ENCODE measurements at regions not wholly inside any gene's neighbourhood (a gene's known extent, or its start where the extent isn't known, plus 50 kb on each side); places are given as distances from the start of the nearest gene placed in this dataset.

DNA sequence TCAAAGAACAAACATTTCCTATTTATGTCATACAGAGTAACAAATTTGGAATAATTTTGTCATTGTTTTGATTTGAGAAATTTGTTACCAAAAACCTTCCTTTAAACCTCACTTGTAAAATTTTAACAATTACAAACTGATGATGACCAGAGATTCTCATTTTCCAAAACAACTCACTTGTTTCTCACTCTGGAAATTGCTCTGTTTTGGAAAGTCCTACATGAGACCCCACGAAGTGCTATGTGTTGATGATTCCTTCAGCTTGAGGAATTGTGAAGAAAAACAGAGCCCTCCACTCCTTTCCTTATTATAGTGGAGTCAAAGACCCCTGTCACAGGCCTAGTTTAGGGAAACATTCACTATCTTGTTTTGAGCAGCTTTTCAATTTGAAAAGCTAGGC is 157.6 kb upstream of the RASGRP1 start:
- no peaks in the 10 kb centered on the region for H3K4me1 ChIP-seq
- no peak for DNase-seq (ENCODE audit: low spot score in 2 of 2)
- H3K27me3 ChIP-seq (ENCODE audit: low read depth), result no peaks in the 10 kb centered on the region
- in situ Hi-C loops (cut with MboI; ENCODE audit: low sequenced_read_pairs), result loop anchor here (25.0 kb wide), 1 partner anchor 1040 kb away; no protein-coding TSS in a partner anchor
- no peaks in the 10 kb centered on the region for H3K36me3 ChIP-seq (replicated peaks)
- no peak overlapping the region for H3K4me3 ChIP-seq
- no peaks in the 10 kb centered on the region for H3K9me3 ChIP-seq

DNA sequence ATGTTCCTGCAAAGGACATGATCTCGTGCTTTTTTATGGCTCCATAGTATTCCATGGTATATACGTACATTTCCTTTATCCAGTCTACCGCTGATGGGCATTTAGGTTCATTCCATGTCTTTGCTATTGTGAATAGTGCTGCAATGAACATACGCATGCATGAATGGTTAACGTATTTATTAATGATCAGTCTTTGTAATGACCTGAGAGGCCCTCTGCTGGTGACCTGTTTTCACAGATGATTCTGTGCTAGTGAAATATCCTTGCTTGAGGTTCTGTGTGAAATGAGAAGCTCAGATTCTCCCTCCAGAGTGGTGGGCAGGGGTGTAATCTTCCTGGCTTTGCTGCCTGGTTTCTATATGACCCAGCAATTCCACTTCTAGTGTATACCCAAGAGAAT is 160.2 kb upstream of the RASGRP1 start:
- H3K9me3 ChIP-seq, result no peaks in the 10 kb centered on the region
- no peak overlapping the region for H3K4me3 ChIP-seq
- in situ Hi-C loops (cut with MboI; ENCODE audit: low sequenced_read_pairs), result loop anchor here (25.0 kb wide), 1 partner anchor 1037 kb away; no protein-coding TSS in a partner anchor
- no peaks in the 10 kb centered on the region for H3K4me1 ChIP-seq
- no peaks in the 10 kb centered on the region for H3K36me3 ChIP-seq (replicated peaks)
- no peaks in the 10 kb centered on the region for H3K27me3 ChIP-seq (ENCODE audit: low read depth)
- no peak for DNase-seq (ENCODE audit: low spot score in 2 of 2)

DNA sequence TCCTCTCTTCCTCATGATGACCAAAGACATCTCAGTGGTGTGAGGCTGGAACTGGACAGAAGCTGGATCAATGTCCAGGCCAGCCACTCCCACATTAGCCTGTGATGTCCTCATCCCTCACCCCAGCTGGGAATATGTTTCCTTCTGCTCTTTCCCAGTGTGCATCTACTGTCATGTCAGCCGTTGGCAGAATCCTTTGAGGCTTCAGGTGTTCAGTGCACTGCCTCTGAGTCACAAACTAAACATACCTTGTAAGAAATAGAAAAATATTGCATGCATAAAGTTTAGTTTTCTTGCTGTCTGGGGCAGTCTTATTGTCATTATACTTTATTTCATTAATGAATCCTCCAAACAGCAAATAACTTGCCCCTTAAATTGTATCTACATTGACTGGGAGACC is 161.6 kb upstream of the RASGRP1 start:
- Histone ChIP-seq H3K4me3 (no peak overlapping the region), H3K27me3 (ENCODE audit: low read depth) (no peaks in the 10 kb centered on the region), H3K36me3 (replicated peaks) (no peaks in the 10 kb centered on the region), H3K9me3 (no peaks in the 10 kb centered on the region), H3K4me1 (no peaks in the 10 kb centered on the region)
- no peak for DNase-seq (ENCODE audit: low spot score in 2 of 2)
- in situ Hi-C loops (cut with MboI; ENCODE audit: low sequenced_read_pairs), result no loop called here

DNA sequence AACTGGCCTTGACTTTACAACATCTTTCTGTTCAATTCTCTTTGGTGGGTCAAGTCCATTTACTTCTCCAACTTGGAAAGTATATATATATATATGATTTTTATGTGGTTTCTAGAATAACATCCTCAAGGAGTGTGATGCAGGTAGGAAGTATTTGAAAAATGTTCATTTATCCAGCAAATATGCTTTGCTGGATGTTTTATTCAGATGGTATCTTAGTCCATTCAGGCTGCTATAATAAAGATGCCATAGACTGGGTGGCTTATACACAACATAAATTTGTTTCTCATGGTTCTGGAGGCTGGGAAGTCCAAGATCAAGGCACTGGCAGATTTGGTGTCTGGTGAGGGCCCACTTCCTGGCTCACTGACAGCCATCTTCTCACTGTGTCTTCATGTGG is 168.7 kb upstream of the RASGRP1 start:
- no peak for DNase-seq (ENCODE audit: low spot score in 2 of 2)
- 0 out of 2 replicates have a peak, but pooled peaks cover 2% of the 10 kb centered on the region for H3K27me3 ChIP-seq (ENCODE audit: low read depth)
- no peaks in the 10 kb centered on the region for H3K4me1 ChIP-seq
- no peaks in the 10 kb centered on the region for H3K36me3 ChIP-seq (replicated peaks)
- no peaks in the 10 kb centered on the region for H3K9me3 ChIP-seq
- no peak overlapping the region for H3K4me3 ChIP-seq
- in situ Hi-C loops (cut with MboI; ENCODE audit: low sequenced_read_pairs), result no loop called here

DNA sequence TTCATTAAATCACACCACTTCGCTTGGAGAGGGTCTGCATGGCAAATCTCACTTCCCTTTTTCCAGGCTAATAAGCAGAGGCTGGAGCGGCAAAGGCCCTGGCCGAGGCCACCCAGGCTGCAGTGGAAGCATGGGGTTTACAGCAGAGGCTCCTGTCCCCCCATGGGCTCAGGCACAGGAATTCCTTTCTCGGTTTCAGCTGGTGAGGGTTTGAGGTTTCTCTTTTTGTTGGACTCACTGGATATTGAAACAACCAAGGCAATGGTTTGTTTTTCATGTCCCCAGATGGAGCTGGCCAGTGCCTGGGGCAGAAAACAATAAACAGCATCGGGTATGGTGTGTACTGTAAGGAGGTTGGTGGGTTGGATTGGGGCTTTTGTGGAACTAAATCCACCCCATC is 175.6 kb upstream of the RASGRP1 start:
- in situ Hi-C loops (cut with MboI; ENCODE audit: low sequenced_read_pairs), result no loop called here
- Histone ChIP-seq H3K4me3 (no peak overlapping the region), H3K9me3 (no peaks in the 10 kb centered on the region), H3K36me3 (replicated peaks) (no peaks in the 10 kb centered on the region), H3K4me1 (no peaks in the 10 kb centered on the region), H3K27me3 (ENCODE audit: low read depth) (0 out of 2 replicates have a peak, but pooled peaks cover 2% of the 10 kb centered on the region)
- no peak for DNase-seq (ENCODE audit: low spot score in 2 of 2)

DNA sequence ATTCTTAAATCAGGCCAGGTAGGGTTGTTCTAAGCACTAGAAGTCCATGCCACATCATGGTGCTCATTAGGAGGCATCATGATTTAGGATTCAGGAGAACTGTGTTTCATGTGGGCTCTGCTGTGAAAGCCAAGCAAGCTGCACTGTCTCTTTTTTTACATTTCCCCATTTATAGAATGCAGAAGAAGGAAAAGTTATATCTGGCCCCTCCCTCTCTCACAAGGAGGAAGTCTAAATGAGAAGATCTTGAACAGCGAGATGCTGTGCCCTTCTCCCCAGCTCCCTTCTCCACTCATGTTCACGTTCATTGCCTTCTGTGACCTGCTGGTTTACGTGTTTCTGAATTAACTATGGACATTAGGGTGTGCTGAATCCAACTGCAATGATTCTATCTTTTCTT is 178.5 kb upstream of the RASGRP1 start:
- Histone ChIP-seq H3K9me3 (no peaks in the 10 kb centered on the region), H3K4me1 (no peaks in the 10 kb centered on the region), H3K27me3 (ENCODE audit: low read depth) (no peaks in the 10 kb centered on the region), H3K36me3 (replicated peaks) (no peaks in the 10 kb centered on the region), H3K4me3 (no peak overlapping the region)
- in situ Hi-C loops (cut with MboI; ENCODE audit: low sequenced_read_pairs), result no loop called here
- no peak for DNase-seq (ENCODE audit: low spot score in 2 of 2)

DNA sequence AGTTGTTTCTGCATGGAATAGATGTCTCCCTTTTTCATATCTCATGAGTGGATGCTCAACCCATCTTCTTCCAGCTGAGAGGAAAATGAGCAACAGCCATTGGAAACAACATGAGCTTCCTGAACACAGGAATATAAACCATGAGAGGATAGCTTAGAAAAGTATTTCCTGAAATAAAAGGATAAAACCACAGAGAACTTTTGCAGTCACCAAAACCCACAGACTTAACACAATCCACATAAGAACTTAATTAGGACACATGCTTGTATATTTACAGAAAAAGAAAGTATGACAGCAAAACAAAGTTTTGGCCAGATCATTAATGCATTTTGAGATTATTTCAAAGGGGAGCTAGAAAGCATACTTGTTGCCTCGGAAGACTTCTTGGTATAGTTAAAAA is 180.5 kb upstream of the RASGRP1 start:
- no peak overlapping the region for H3K4me3 ChIP-seq
- no peaks in the 10 kb centered on the region for H3K4me1 ChIP-seq
- no peaks in the 10 kb centered on the region for H3K9me3 ChIP-seq
- in situ Hi-C loops (cut with MboI; ENCODE audit: low sequenced_read_pairs), result no loop called here
- H3K27me3 ChIP-seq (ENCODE audit: low read depth), result no peaks in the 10 kb centered on the region
- H3K36me3 ChIP-seq (replicated peaks), result no peaks in the 10 kb centered on the region
- DNase-seq (ENCODE audit: low spot score in 2 of 2), result no peak

DNA sequence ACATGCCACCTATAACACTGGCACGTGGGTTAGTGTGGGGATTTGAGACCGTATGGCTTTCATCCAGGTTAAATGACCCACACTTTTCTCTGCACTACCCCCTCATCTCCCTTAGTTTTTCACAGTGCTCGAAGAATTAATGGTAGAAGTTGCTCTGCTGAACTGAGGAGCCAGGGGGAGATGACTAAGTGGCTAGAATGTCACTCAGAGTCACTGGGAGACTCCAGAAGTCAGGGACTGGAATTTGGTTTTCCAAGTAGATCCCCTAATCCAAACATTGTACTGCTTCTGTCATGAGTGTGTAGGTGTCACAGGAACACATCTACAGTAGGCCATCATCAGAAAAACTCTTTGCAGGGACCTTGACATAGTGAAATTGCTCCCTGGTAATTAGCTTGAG is 181.0 kb upstream of the RASGRP1 start:
- H3K9me3 ChIP-seq, result no peaks in the 10 kb centered on the region
- in situ Hi-C loops (cut with MboI; ENCODE audit: low sequenced_read_pairs), result no loop called here
- H3K36me3 ChIP-seq (replicated peaks), result no peaks in the 10 kb centered on the region
- H3K27me3 ChIP-seq (ENCODE audit: low read depth), result no peaks in the 10 kb centered on the region
- H3K4me1 ChIP-seq, result no peaks in the 10 kb centered on the region
- no peak for DNase-seq (ENCODE audit: low spot score in 2 of 2)
- no peak overlapping the region for H3K4me3 ChIP-seq

DNA sequence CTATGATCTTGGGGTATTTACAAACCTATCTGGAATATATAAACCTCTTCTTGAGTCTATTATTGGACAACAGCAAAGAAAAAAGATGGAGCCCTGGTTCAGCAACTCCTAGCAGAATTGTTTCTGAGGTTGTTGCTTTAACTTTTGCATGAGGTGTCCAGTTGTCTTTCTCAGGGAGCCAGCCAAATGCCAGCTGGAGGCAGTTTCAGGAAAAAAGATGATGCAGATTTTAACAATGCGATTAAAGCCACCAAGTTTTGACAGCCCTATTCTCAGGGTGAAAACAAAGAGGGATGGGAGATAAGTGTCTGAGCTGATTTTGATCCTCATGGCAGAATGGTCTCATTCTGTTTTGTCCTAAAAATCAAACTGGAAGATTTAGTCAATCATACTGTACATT is 181.6 kb upstream of the RASGRP1 start:
- H3K9me3 ChIP-seq, result no peaks in the 10 kb centered on the region
- no peak for DNase-seq (ENCODE audit: low spot score in 2 of 2)

DNA sequence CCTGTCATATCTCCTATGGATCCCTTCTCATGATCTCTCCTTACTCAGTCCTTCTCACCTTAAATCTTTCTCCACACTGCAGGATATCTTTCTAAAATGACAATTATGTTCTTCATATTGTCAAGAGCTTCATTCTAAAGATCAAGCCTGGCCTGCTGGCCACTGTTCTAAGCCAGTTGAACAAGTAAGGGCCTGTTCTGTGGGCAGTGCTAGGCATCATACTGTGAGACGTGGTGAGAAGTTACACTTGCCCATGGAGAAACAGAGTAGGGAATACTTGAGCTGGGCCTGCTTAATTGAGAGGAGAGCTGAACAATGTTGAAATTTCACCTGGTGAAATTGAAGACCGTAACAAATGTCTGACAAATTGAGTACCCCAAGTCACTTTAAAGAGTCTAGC is 184.1 kb upstream of the RASGRP1 start:
- Histone ChIP-seq H3K36me3 (replicated peaks) (no peaks in the 10 kb centered on the region), H3K9me3 (no peaks in the 10 kb centered on the region), H3K4me3 (no peak overlapping the region), H3K4me1 (no peaks in the 10 kb centered on the region), H3K27me3 (ENCODE audit: low read depth) (no peaks in the 10 kb centered on the region)
- in situ Hi-C loops (cut with MboI; ENCODE audit: low sequenced_read_pairs), result no loop called here
- no peak for DNase-seq (ENCODE audit: low spot score in 2 of 2)

More for the DNA sequence above, 181.6 kb upstream of the RASGRP1 start:
- in situ Hi-C loops (cut with MboI; ENCODE audit: low sequenced_read_pairs), result no loop called here
- Histone ChIP-seq H3K27me3 (ENCODE audit: low read depth) (no peaks in the 10 kb centered on the region), H3K4me3 (no peak overlapping the region), H3K36me3 (replicated peaks) (no peaks in the 10 kb centered on the region), H3K4me1 (no peaks in the 10 kb centered on the region)

DNA sequence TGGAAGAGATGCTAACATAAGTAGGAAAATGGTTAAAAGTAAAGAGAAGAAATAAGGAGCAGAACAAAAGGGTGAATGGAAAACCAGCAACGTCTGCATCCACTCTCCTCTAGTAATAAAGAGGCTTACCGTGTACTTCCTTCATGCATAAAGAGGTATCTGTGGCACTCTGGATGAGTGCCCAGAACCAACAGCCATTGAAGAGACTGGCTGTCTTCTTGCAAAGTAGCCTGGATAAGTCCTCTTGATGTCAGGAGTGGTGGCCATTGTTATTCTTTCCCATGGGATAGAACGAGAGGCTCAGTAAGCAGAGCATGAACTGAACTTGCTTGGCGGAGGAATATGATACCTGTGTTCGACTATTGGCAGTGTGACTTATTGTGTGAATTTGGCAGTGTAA is 186.2 kb upstream of the RASGRP1 start:
- in situ Hi-C loops (cut with MboI; ENCODE audit: low sequenced_read_pairs), result no loop called here
- no peaks in the 10 kb centered on the region for H3K27me3 ChIP-seq (ENCODE audit: low read depth)
- no peaks in the 10 kb centered on the region for H3K36me3 ChIP-seq (replicated peaks)
- no peaks in the 10 kb centered on the region for H3K9me3 ChIP-seq
- H3K4me1 ChIP-seq, result no peaks in the 10 kb centered on the region
- no peak overlapping the region for H3K4me3 ChIP-seq
- no peak for DNase-seq (ENCODE audit: low spot score in 2 of 2)

DNA sequence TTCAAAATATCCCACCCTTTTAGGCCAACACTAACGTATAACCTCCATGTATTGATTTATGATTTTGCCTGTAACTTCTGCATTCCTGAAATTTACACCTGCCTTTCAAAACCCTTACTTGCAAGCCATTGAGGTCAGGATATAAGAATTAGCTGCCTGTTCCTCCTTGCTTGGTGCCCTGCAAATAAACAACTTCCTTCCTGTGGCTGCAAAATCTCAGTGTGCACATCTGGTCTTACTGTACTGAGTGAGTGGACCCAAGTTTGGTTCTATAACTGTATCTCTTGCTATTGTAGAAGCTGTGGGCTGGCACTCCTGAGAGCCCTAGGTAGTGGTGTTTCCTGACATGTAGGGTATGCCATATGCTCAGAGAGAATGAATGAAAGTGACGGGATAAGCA is 191.1 kb upstream of the RASGRP1 start:
- in situ Hi-C loops (cut with MboI; ENCODE audit: low sequenced_read_pairs), result no loop called here
- Histone ChIP-seq H3K4me3 (no peak overlapping the region), H3K9me3 (no peaks in the 10 kb centered on the region), H3K27me3 (ENCODE audit: low read depth) (no peaks in the 10 kb centered on the region), H3K36me3 (replicated peaks) (no peaks in the 10 kb centered on the region), H3K4me1 (no peaks in the 10 kb centered on the region)
- DNase-seq (ENCODE audit: low spot score in 2 of 2), result no peak

DNA sequence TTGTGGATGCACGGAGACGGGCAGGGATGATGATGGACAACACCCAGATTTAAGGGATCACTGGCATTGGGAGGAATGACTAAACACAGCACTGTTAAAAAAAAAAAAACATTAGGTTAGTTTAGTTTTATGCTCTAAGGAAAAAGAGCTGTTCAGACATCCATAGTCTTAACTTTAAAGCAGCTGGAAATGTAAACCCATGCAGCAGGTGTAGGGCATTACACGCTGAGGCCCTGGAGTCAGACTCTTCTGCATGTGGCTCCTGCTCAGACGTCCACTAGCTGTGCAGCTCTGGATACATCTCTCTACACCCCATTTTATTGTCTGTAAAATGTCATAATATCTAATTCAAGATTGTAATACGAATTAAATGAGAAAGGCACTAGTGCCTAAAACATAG is 191.8 kb upstream of the RASGRP1 start:
- Histone ChIP-seq H3K4me1 (no peaks in the 10 kb centered on the region), H3K27me3 (ENCODE audit: low read depth) (no peaks in the 10 kb centered on the region), H3K9me3 (no peaks in the 10 kb centered on the region), H3K4me3 (no peak overlapping the region), H3K36me3 (replicated peaks) (no peaks in the 10 kb centered on the region)
- in situ Hi-C loops (cut with MboI; ENCODE audit: low sequenced_read_pairs), result no loop called here
- DNase-seq (ENCODE audit: low spot score in 2 of 2), result no peak

DNA sequence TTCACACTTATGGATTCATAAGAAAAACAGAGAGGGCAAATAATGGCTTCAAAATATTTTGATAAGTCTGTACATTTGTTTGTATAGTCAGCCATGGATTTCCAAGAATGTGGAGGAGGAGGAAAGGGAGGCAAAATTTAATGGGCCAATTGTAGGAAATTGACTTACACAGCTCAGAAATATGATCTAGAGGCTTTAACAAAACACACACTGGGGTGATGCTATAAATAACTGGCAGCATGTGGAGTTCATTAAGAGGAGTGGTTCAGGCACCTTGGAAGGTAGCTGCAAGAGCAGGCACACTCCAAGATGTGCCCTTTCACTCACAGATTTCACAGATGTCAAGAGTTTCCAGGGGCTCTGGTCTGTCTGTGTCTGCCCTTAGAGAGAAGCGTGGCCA is 193.4 kb upstream of the RASGRP1 start:
- H3K4me1 ChIP-seq, result no peaks in the 10 kb centered on the region
- in situ Hi-C loops (cut with MboI; ENCODE audit: low sequenced_read_pairs), result no loop called here
- no peak overlapping the region for H3K4me3 ChIP-seq
- no peaks in the 10 kb centered on the region for H3K27me3 ChIP-seq (ENCODE audit: low read depth)
- no peak for DNase-seq (ENCODE audit: low spot score in 2 of 2)
- no peaks in the 10 kb centered on the region for H3K9me3 ChIP-seq
- no peaks in the 10 kb centered on the region for H3K36me3 ChIP-seq (replicated peaks)

DNA sequence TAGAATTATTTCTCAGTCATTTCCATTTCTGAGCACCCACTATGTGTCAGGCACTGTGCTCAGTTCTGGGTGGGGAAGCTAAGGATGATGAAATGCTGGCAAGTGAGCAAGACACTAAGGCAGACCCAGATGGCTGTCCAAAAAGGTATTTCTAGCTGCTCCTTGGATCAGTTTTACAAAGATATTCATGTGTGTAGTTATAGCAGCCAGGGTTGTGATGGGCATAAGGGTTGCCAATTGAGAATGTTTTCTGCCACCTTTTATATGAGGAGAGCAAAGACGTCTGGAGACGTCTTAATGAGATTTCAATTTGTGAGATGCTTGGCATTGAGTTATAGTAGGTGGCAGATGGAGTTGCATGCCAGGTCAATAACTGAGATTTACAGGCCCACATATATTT is 197.1 kb upstream of the RASGRP1 start:
- no peak for DNase-seq (ENCODE audit: low spot score in 2 of 2)
- Histone ChIP-seq H3K27me3 (ENCODE audit: low read depth) (no peaks in the 10 kb centered on the region), H3K36me3 (replicated peaks) (no peaks in the 10 kb centered on the region), H3K4me1 (no peaks in the 10 kb centered on the region), H3K9me3 (no peaks in the 10 kb centered on the region), H3K4me3 (no peak overlapping the region)
- in situ Hi-C loops (cut with MboI; ENCODE audit: low sequenced_read_pairs), result no loop called here

Measured in HAP-1 (cell line).